Panc1 (cell line): ENCODE measurements at regions not wholly inside any gene's neighbourhood (a gene's known extent, or its start where the extent isn't known, plus 50 kb on each side); places are given as distances from the start of the nearest gene placed in this dataset.

Source experiments
- ATAC-seq: fragments of 200-7000 bp; cut with Tn5 transposase; 2 replicates; pipeline ENCODE4 v1.9.1; 2020; ENCODE audit warnings: mild to moderate bottlenecking, moderate library complexity
- BruUV-seq: library from RNA; stranded (reverse); fragments of 400-500 nt; replicated peaks from 2 replicates; lab custom pipeline; 2021; lab: Mats Ljungman, UMichigan
- CTCF ChIA-PET: fragments of 300-600 bp; sonication (Branson Sonifier 250); formaldehyde crosslinking; loops from one replicate; lab custom pipeline; 2022; ENCODE audit warnings: antibody characterized with exemption; lab: Charles Lee
- POLR2A ChIA-PET: fragments of 300-600 bp; sonication (Branson Sonifier 250); formaldehyde crosslinking; loops from one replicate; lab custom pipeline; 2022; ENCODE audit warnings: antibody characterized with exemption; lab: Charles Lee
- DNase-seq: peaks from one replicate; pipeline ENCODE4 v3.0.0-alpha.2; 2010; ENCODE audit warnings: low read depth, low spot score
- H3K27ac ChIP-seq: 2 replicates; pipeline ENCODE4 v1.5.1; 2011; ENCODE audit warnings: mild to moderate bottlenecking, low read length, inconsistent platforms
- H3K27me3 ChIP-seq: fragments of 200-500 bp; sonication (Bioruptor generic); 2 replicates; pipeline ENCODE4 v1.6.0; 2014; ENCODE audit warnings: low read length, inconsistent platforms; ENCODE audit not compliant: control insufficient read depth, insufficient read depth
- H3K36me3 ChIP-seq: fragments of 200-500 bp; sonication (Bioruptor generic); 2 replicates; pipeline ENCODE4 v1.5.1; 2014; ENCODE audit warnings: inconsistent platforms, mild to moderate bottlenecking, low read length, moderate library complexity; ENCODE audit not compliant: control insufficient read depth, insufficient read depth
- H3K4me1 ChIP-seq: 2 replicates; pipeline ENCODE4 v1.5.1; 2011; ENCODE audit warnings: inconsistent platforms, mild to moderate bottlenecking, low read length, moderate library complexity; ENCODE audit not compliant: control insufficient read depth, insufficient read depth
- H3K4me3 ChIP-seq, 2 experiments: 2 replicates each; pipeline ENCODE4 v1.5.1; 2011 to 2012; ENCODE audit warnings: low read depth in 2 of 2, low read length in 2 of 2, mild to moderate bottlenecking in 2 of 2, inconsistent platforms in 1 of 2, moderate library complexity in 1 of 2
- H3K9me3 ChIP-seq: fragments of 200-500 bp; sonication (Bioruptor generic); 2 replicates; pipeline ENCODE4 v1.5.1; 2014; ENCODE audit warnings: low read depth, mild to moderate bottlenecking, inconsistent platforms, low read length, moderate library complexity; ENCODE audit not compliant: control insufficient read depth, insufficient read depth
- CTCF ChIP-seq: fragments of 450-650 bp; IDR thresholded peaks from 2 replicates; pipeline ENCODE4 v1.5.1; 2017; ENCODE audit warnings: mild to moderate bottlenecking
- POLR2AphosphoS5 ChIP-seq: IDR thresholded peaks from 2 replicates; pipeline ENCODE4 v1.6.1; 2012; ENCODE audit warnings: mild to moderate bottlenecking, low read depth, low read length, moderate library complexity
- REST ChIP-seq, 2 experiments: IDR thresholded peaks; 2 replicates each; pipeline ENCODE4 v1.6.1; 2011 to 2012; ENCODE audit warnings: low read depth in 2 of 2, control low read depth in 1 of 2, low read length in 1 of 2, mild to moderate bottlenecking in 1 of 2, moderate library complexity in 1 of 2; ENCODE audit not compliant: insufficient read depth in 1 of 2
- SIN3A ChIP-seq: IDR thresholded peaks from 2 replicates; pipeline ENCODE4 v1.6.1; 2012; ENCODE audit warnings: low read depth, mild to moderate bottlenecking, low read length, moderate library complexity, borderline replicate concordance; ENCODE audit not compliant: insufficient read depth
- TCF7L2 ChIP-seq: IDR thresholded peaks from 2 replicates; pipeline ENCODE4 v1.6.1; 2011; ENCODE audit warnings: mild to moderate bottlenecking, low read depth, low read length, inconsistent platforms
- in situ Hi-C: cut with HindIII; loops from 2 replicates; pipeline ENCODE4 v1.10.0; 2016; ENCODE audit warnings: low sequenced_read_pairs, low pct_unique_long_range_greater_than_20kb
- intact Hi-C: fragments of 100-400 bp; cut with micrococcal nuclease; formaldehyde crosslinking; loops from one replicate; pipeline ENCODE4 v1.10.0; 2022; ENCODE audit not compliant: unreplicated experiment

GRCh38 chr1:60833173-60833572 lies 249.2 kb upstream of the NFIA start:
- no TSS peak for BruUV-seq
- ChIA-PET CTCF (no interaction called here), POLR2A (no interaction called here)
- Histone ChIP-seq H3K27me3 (peaks cover 14% of the 10 kb centered on the region), H3K4me3 (no peak overlapping the region), H3K4me1 (no peaks in the 10 kb centered on the region), H3K9me3 (no peaks in the 10 kb centered on the region), H3K36me3 (no peaks in the 10 kb centered on the region), H3K27ac (no peak overlapping the region)
- in situ Hi-C loops = no loop called here
- TF ChIP-seq CTCF = no peak
- no peak for TF ChIP-seq TCF7L2
- no peak for TF ChIP-seq SIN3A
- TF ChIP-seq POLR2AphosphoS5 = no peak
- TF ChIP-seq REST (IDR thresholded peaks at IDR 0.05; ENCODE audit: insufficient read depth in 1 of 2, low read depth in 2 of 2, low read length in 1 of 2) = no peak
- ATAC-seq (no peak), DNase-seq (no peak)
- intact Hi-C loops = no loop called here

- Histone ChIP-seq H3K36me3 (no peaks in the 10 kb centered on the region), H3K27me3 (peaks cover 14% of the 10 kb centered on the region), H3K4me1 (no peaks in the 10 kb centered on the region), H3K9me3 (no peaks in the 10 kb centered on the region), H3K4me3 (no peak overlapping the region), H3K27ac (no peak overlapping the region)
- in situ Hi-C loops (no loop called here), intact Hi-C loops (no loop called here)
- TF ChIP-seq CTCF = no peak
- no peak for TF ChIP-seq REST (IDR thresholded peaks at IDR 0.05; ENCODE audit: insufficient read depth in 1 of 2, low read depth in 2 of 2, low read length in 1 of 2)
- TF ChIP-seq SIN3A = no peak
- no peak for TF ChIP-seq POLR2AphosphoS5
- no peak for TF ChIP-seq TCF7L2
- no TSS peak for BruUV-seq
- ATAC-seq (no peak), DNase-seq (no peak)
- ChIA-PET CTCF (interaction anchor here (0.6 kb wide), 1 partner anchor 624 kb away, joined by 3 read pairs; no protein-coding TSS in a partner anchor), POLR2A (no interaction called here)
These were observed 250.0 kb upstream of the NFIA start for GRCh38 chr1:60832367-60832766.
